ENCODE measurements at regions not wholly inside any gene's neighbourhood (a gene's known extent, or its start where the extent isn't known, plus 50 kb on each side); places are given as distances from the start of the nearest gene placed in this dataset.

GRCh38 chr20:11740975-11741374 lies 176.7 kb upstream of the BTBD3 start:
- no peak for TF ChIP-seq ARNTL (CRISPR knock-in tag; IDR thresholded peaks at IDR 0.05; ENCODE audit: borderline replicate concordance, low read depth)
- no peak for TF ChIP-seq CREB5 (CRISPR knock-in tag; IDR thresholded peaks at IDR 0.05; ENCODE audit: low read depth)
- no peak for TF ChIP-seq ZNF70 (CRISPR knock-in tag; IDR thresholded peaks at IDR 0.05)
- no peak for TF ChIP-seq GLIS3 (CRISPR knock-in tag; IDR thresholded peaks at IDR 0.05)
- no peak for TF ChIP-seq TCF4 (CRISPR knock-in tag; IDR thresholded peaks at IDR 0.05; ENCODE audit: borderline replicate concordance)
- no peak for TF ChIP-seq OSR1 (CRISPR knock-in tag; IDR thresholded peaks at IDR 0.05)
- TF ChIP-seq TOX (CRISPR knock-in tag; IDR thresholded peaks at IDR 0.05; ENCODE audit: borderline replicate concordance) = no peak
- TF ChIP-seq ZC3H10 (CRISPR knock-in tag; IDR thresholded peaks at IDR 0.05) = no peak
- TF ChIP-seq PATZ1 (CRISPR knock-in tag; IDR thresholded peaks at IDR 0.05; ENCODE audit: borderline replicate concordance) = no peak
- no peak for TF ChIP-seq SNAI2 (CRISPR knock-in tag; IDR thresholded peaks at IDR 0.05)
- no peak for TF ChIP-seq PPARA (CRISPR knock-in tag; IDR thresholded peaks at IDR 0.05; ENCODE audit: borderline replicate concordance)
- TF ChIP-seq CSDC2 (CRISPR knock-in tag; IDR thresholded peaks at IDR 0.05) = no peak
- TF ChIP-seq ZNF8 (CRISPR knock-in tag; IDR thresholded peaks at IDR 0.05) = no peak
- no peak for TF ChIP-seq RARB (CRISPR knock-in tag; IDR thresholded peaks at IDR 0.05)
- no peak for ATAC-seq

GRCh38 chr20:11745145-11745544 lies 172.5 kb upstream of the BTBD3 start:
- TF ChIP-seq CREB5 (CRISPR knock-in tag; IDR thresholded peaks at IDR 0.05; ENCODE audit: low read depth) = no peak
- TF ChIP-seq ISL1 (CRISPR knock-in tag; IDR thresholded peaks at IDR 0.05) = no peak
- TF ChIP-seq TOX (CRISPR knock-in tag; IDR thresholded peaks at IDR 0.05; ENCODE audit: borderline replicate concordance) = no peak
- TF ChIP-seq ZFP30 (CRISPR knock-in tag; IDR thresholded peaks at IDR 0.05) = no peak
- no peak for TF ChIP-seq TCF4 (CRISPR knock-in tag; IDR thresholded peaks at IDR 0.05; ENCODE audit: borderline replicate concordance)
- TF ChIP-seq CSRNP3 (CRISPR knock-in tag; IDR thresholded peaks at IDR 0.05) = no peak
- TF ChIP-seq ZFP3 (CRISPR knock-in tag; IDR thresholded peaks at IDR 0.05) = no peak
- no peak for TF ChIP-seq SNAI2 (CRISPR knock-in tag; IDR thresholded peaks at IDR 0.05)
- TF ChIP-seq BACH2 (CRISPR knock-in tag; IDR thresholded peaks at IDR 0.05; ENCODE audit: borderline replicate concordance) = no peak
- no peak for TF ChIP-seq RARB (CRISPR knock-in tag; IDR thresholded peaks at IDR 0.05)
- TF ChIP-seq ZNF565 (CRISPR knock-in tag; conservative IDR thresholded peaks at IDR 0.05; ENCODE audit: low read depth) = no peak
- no peak for TF ChIP-seq ZC3H10 (CRISPR knock-in tag; IDR thresholded peaks at IDR 0.05)
- no peak for TF ChIP-seq POU6F1 (CRISPR knock-in tag; IDR thresholded peaks at IDR 0.05; ENCODE audit: borderline replicate concordance, low read depth)
- TF ChIP-seq GLIS3 (CRISPR knock-in tag; IDR thresholded peaks at IDR 0.05) = no peak
- TF ChIP-seq ESRRG (CRISPR knock-in tag; IDR thresholded peaks at IDR 0.05) = no peak
- no peak for TF ChIP-seq PATZ1 (CRISPR knock-in tag; IDR thresholded peaks at IDR 0.05; ENCODE audit: borderline replicate concordance)
- TF ChIP-seq ZNF8 (CRISPR knock-in tag; IDR thresholded peaks at IDR 0.05) = no peak
- no peak for TF ChIP-seq PPARA (CRISPR knock-in tag; IDR thresholded peaks at IDR 0.05; ENCODE audit: borderline replicate concordance)
- no peak for ATAC-seq
